K562 (cell line): ENCODE measurements at regions not wholly inside any gene's neighbourhood (a gene's known extent, or its start where the extent isn't known, plus 50 kb on each side); places are given as distances from the start of the nearest gene placed in this dataset.

ENCODE experiments used
- ATAC-seq: fragments of 200-7000 bp; cut with Tn5 transposase; 3 replicates; pipeline ENCODE4 v1.9.1; 2020; ENCODE audit warnings: moderate library complexity
- BruUV-seq: library from RNA; stranded (reverse); fragments of 400-500 nt; replicated peaks from 2 replicates; lab custom pipeline; 2021; lab: Mats Ljungman, UMichigan
- CTCF ChIA-PET: fragments of 300-600 bp; formaldehyde crosslinking; extraction: SDS; loops from one replicate; lab custom pipeline; 2021; ENCODE audit warnings: low intra/inter-chr PET ratio; lab: Yijun Ruan, JAX
- POLR2A ChIA-PET: fragments of 300-600, 350-650 bp; sonication (Branson Sonifier 250); formaldehyde crosslinking; extraction: SDS; loops from one replicate; lab custom pipeline; 2021; ENCODE audit warnings: antibody characterized with exemption, inconsistent platforms; lab: Yijun Ruan, JAX
- DNase-seq, 4 experiments: peaks; one replicate each; pipeline versions ENCODE4 v3.0.0 to v3.0.0-alpha.2; 2011 to 2018; ENCODE audit warnings: low spot score in 3 of 4, mixed read lengths in 3 of 4; ENCODE audit errors: extremely low read depth in 1 of 4
- FAIRE-seq: peaks from 2 replicates; lab custom pipeline; 2011; peaks lifted over from hg19 to GRCh38; lab: Jason Lieb, UNC
- H2AFZ ChIP-seq: 2 replicates; pipeline ENCODE4 v1.6.0; 2011; ENCODE audit warnings: low read depth, low read length, control low read depth, inconsistent platforms
- H3K27ac ChIP-seq: fragments of 200-600 bp; 3 replicates; pipeline ENCODE4 v1.8.0; 2011; ENCODE audit warnings: low read depth, mild to moderate bottlenecking, control low read depth, inconsistent platforms, low read length, moderate library complexity, mixed read lengths; ENCODE audit errors: extremely low read depth
- H3K27me3 ChIP-seq, 2 experiments: fragments of 300-600 bp in 1 of 2; 2 replicates in 1 of 2; 3 replicates in 1 of 2; pipeline versions ENCODE4 v1.6.0 to v1.8.0; 2011; ENCODE audit warnings: inconsistent platforms in 2 of 2, low read length in 2 of 2, mild to moderate bottlenecking in 1 of 2, mixed read lengths in 1 of 2, moderate library complexity in 1 of 2; ENCODE audit not compliant: control insufficient read depth in 2 of 2, insufficient read depth in 2 of 2
- H3K36me3 ChIP-seq: fragments of 300-600 bp; 3 replicates; pipeline ENCODE4 v1.8.0; 2011; ENCODE audit warnings: mild to moderate bottlenecking, low read length, inconsistent platforms; ENCODE audit not compliant: control insufficient read depth, insufficient read depth
- H3K4me1 ChIP-seq, 2 experiments: fragments of 200-600 bp in 1 of 2; replicated peaks in 1 of 2; 2 replicates in 1 of 2; 3 replicates in 1 of 2; pipeline versions ENCODE4 v1.5.1 to v1.8.0; 2011; ENCODE audit warnings: inconsistent platforms in 2 of 2, low read length in 2 of 2, mild to moderate bottlenecking in 1 of 2, mixed read lengths in 1 of 2, moderate library complexity in 1 of 2; ENCODE audit not compliant: control insufficient read depth in 2 of 2, insufficient read depth in 2 of 2
- H3K4me2 ChIP-seq: 2 replicates; pipeline ENCODE4 v1.6.1; 2011; ENCODE audit warnings: low read length, control low read depth, inconsistent platforms, mixed read lengths; ENCODE audit not compliant: insufficient read depth
- H3K4me3 ChIP-seq: fragments of 200-600 bp; sonication (generic), shearing (Covaris generic); 2 replicates; pipeline ENCODE4 v1.5.1; 2016; ENCODE audit warnings: control low read depth, inconsistent platforms
- H3K79me2 ChIP-seq: fragments of 200-600 bp; 3 replicates; pipeline ENCODE4 v1.8.0; 2011; ENCODE audit warnings: low read length, inconsistent platforms; ENCODE audit not compliant: control insufficient read depth, insufficient read depth
- H3K9ac ChIP-seq, 2 experiments: 2 replicates each; pipeline versions ENCODE4 v1.6.0 to v1.6.1; 2011; ENCODE audit warnings: low read depth in 2 of 2, low read length in 2 of 2, control low read depth in 1 of 2, inconsistent platforms in 1 of 2, mild to moderate bottlenecking in 1 of 2, mixed read lengths in 1 of 2; ENCODE audit not compliant: insufficient read depth in 1 of 2
- H3K9me1 ChIP-seq: one replicate; pipeline ENCODE4 v1.6.0; 2011; ENCODE audit warnings: inconsistent platforms, mild to moderate bottlenecking, low read length, moderate library complexity; ENCODE audit not compliant: control insufficient read depth, insufficient read depth
- H3K9me3 ChIP-seq: replicated peaks from 2 replicates; pipeline ENCODE4 v1.5.1; 2011; ENCODE audit warnings: low read depth, low read length, inconsistent platforms; ENCODE audit not compliant: control insufficient read depth, insufficient read depth
- H4K20me1 ChIP-seq: replicated peaks from 2 replicates; pipeline ENCODE4 v1.6.1; 2011; ENCODE audit warnings: low read length, inconsistent platforms, mixed read lengths; ENCODE audit not compliant: control insufficient read depth, insufficient read depth
- BDP1 ChIP-seq: IDR thresholded peaks from 3 replicates; pipeline ENCODE4 v1.6.1; 2011; ENCODE audit not compliant: insufficient read length, insufficient read depth
- CSDE1 ChIP-seq, 2 experiments: fragments of 450-650 bp; IDR thresholded peaks; 2 replicates each; pipeline ENCODE4 v1.6.1; 2016; ENCODE audit warnings: mild to moderate bottlenecking in 1 of 2
- EZH2 ChIP-seq: IDR thresholded peaks from 2 replicates; pipeline ENCODE4 v1.6.1; 2012; ENCODE audit warnings: low read depth, mild to moderate bottlenecking, inconsistent platforms, low read length, borderline replicate concordance
- FOXK1 ChIP-seq: sonication (generic); formaldehyde crosslinking; IDR thresholded peaks from 2 replicates; pipeline ENCODE4 v1.8.0; 2022; ENCODE audit warnings: missing genetic modification reagents, mild to moderate bottlenecking, borderline replicate concordance
- HMG20B ChIP-seq: fragments of 250-450 bp; sonication (Bioruptor Pico); IDR thresholded peaks from 2 replicates; pipeline ENCODE4 v1.5.0; 2021; ENCODE audit warnings: mild to moderate bottlenecking
- HNRNPLL ChIP-seq: fragments of 200-400 bp; formaldehyde crosslinking; IDR thresholded peaks from 2 replicates; pipeline ENCODE4 v1.6.1; 2017; ENCODE audit warnings: low read length, low read depth, mild to moderate bottlenecking; ENCODE audit not compliant: poor library complexity, severe bottlenecking
- KAT8 ChIP-seq: fragments of 450-650 bp; IDR thresholded peaks from 2 replicates; pipeline ENCODE4 v1.6.1; 2016; ENCODE audit warnings: low read depth, mild to moderate bottlenecking
- NFIX ChIP-seq: fragments of 250-450 bp; sonication (Bioruptor Pico); IDR thresholded peaks from 2 replicates; pipeline ENCODE4 v1.4.0; 2020; ENCODE audit warnings: low read depth, mild to moderate bottlenecking, moderate library complexity
- PHB2 ChIP-seq: fragments of 450-650 bp; IDR thresholded peaks from 2 replicates; pipeline ENCODE4 v1.6.1; 2017; ENCODE audit warnings: low read depth
- POLR2AphosphoS5 ChIP-seq: IDR thresholded peaks from 2 replicates; pipeline ENCODE4 v1.6.1; 2011; ENCODE audit warnings: mild to moderate bottlenecking, low read depth, low read length, moderate library complexity; ENCODE audit not compliant: control insufficient read depth, insufficient read depth
- SMARCA4 ChIP-seq: fragments of 450-650 bp; IDR thresholded peaks from 2 replicates; pipeline ENCODE4 v1.6.1; 2016
- STAT6 ChIP-seq: sonication (generic); formaldehyde crosslinking; IDR thresholded peaks from 2 replicates; pipeline ENCODE4 v1.8.1; 2023; ENCODE audit warnings: mild to moderate bottlenecking, missing genetic modification reagents
- ZC3H11A ChIP-seq: IDR thresholded peaks from 2 replicates; pipeline ENCODE4 v1.6.1; 2012; ENCODE audit warnings: low read depth, low read length, improper control_type of control experiment
- ZNF140 ChIP-seq: fragments of 250-450 bp; sonication (Bioruptor Pico); IDR thresholded peaks from 2 replicates; pipeline ENCODE4 v1.8.0; 2021; ENCODE audit warnings: moderate library complexity, mild to moderate bottlenecking, inconsistent platforms
- ZNF184 ChIP-seq: sonication (generic); formaldehyde crosslinking; IDR thresholded peaks from 2 replicates; pipeline ENCODE4 v1.5.0; 2020; ENCODE audit warnings: missing genetic modification reagents
- ZNF699 ChIP-seq: fragments of 250-450 bp; sonication (Bioruptor Pico); IDR thresholded peaks from 2 replicates; pipeline ENCODE4 v1.8.0; 2021; ENCODE audit warnings: mild to moderate bottlenecking, moderate library complexity; ENCODE audit not compliant: insufficient replicate concordance
- WGBS: fragments of 100-300 bp; shearing (Covaris generic); methylation state at CpG from one replicate; pipeline ENCODE4 v1.1.6; 2016; ENCODE audit warnings: low coverage, mixed read lengths; ENCODE audit not compliant: insufficient coverage; ENCODE audit errors: missing lambda C conversion rate; 5-methylcytosine and 5-hydroxymethylcytosine counted together
- in situ Hi-C: fragments of 300-500 bp; cut with MboI; formaldehyde crosslinking; loops from 4 replicates; pipeline ENCODE4 v1.15.0; 2018; ENCODE audit warnings: inconsistent platforms, mixed read lengths
- intact Hi-C: fragments of 100-400 bp; cut with micrococcal nuclease; formaldehyde crosslinking; loops from 2 replicates; pipeline ENCODE4 v1.14.2; 2022

GRCh38 chr5:106367281-106367680 is 1303.5 kb downstream of the EFNA5 start (continued):
- TF ChIP-seq HMG20B (CRISPR knock-in tag) (no peak), NFIX (no peak), FOXK1 (CRISPR knock-in tag) (no peak)
- TF ChIP-seq, all 486 proteins: peak for 0

- in situ Hi-C loops (no loop called here), intact Hi-C loops (no loop called here)
- FAIRE-seq (no peak), ATAC-seq (no peak), DNase-seq (no peak)
- Histone ChIP-seq H3K36me3 (no peaks in the 10 kb centered on the region), H3K79me2 (no peaks in the 10 kb centered on the region), H3K4me1 (no peaks in the 10 kb centered on the region), H3K9me3 (peaks cover 1% of the 10 kb centered on the region; the same call in 1 of the 2 replicates), H3K27ac (no peak overlapping the region), H4K20me1 (no peaks in the 10 kb centered on the region), H3K27me3 (no peaks in the 10 kb centered on the region), H3K9me1 (no peaks in the 10 kb centered on the region), H3K4me3 (no peak overlapping the region), H3K9ac (no peak overlapping the region), H2AFZ (no peak overlapping the region), H3K4me2 (no peak overlapping the region)
- CTCF ChIA-PET = no interaction called here
- WGBS = 0% methylated on average over 1 of the region's 1 CpG
- POLR2A ChIA-PET = no interaction called here
- TF ChIP-seq KAT8 = no peak
- TF ChIP-seq HNRNPLL = no peak
- TF ChIP-seq ZNF140 (CRISPR knock-in tag) = no peak
- TF ChIP-seq PHB2 = no peak
- no peak for TF ChIP-seq ZNF699 (CRISPR knock-in tag)
- no peak for TF ChIP-seq CSDE1 (IDR thresholded peaks at IDR 0.05)
- TF ChIP-seq ZC3H11A = no peak
- TF ChIP-seq SMARCA4 = no peak
- TF ChIP-seq POLR2AphosphoS5 = no peak
- TF ChIP-seq STAT6 (CRISPR knock-in tag) = no peak
- TF ChIP-seq EZH2 = no peak
- no peak for TF ChIP-seq BDP1
- TF ChIP-seq ZNF184 = no peak
- no TSS peak for BruUV-seq
These were observed 1307.2 kb downstream of the EFNA5 start for GRCh38 chr5:106363578-106363977.
